GM18520 (cell line): ENCODE measurements at regions not wholly inside any gene's neighbourhood (a gene's known extent, or its start where the extent isn't known, plus 50 kb on each side); places are given as distances from the start of the nearest gene placed in this dataset.

Source experiments
- ATAC-seq: cut with Tn5 transposase; IDR thresholded peaks from one replicate; pipeline ENCODE4 v1.9.1; 2021; ENCODE audit not compliant: unreplicated experiment

DNA sequence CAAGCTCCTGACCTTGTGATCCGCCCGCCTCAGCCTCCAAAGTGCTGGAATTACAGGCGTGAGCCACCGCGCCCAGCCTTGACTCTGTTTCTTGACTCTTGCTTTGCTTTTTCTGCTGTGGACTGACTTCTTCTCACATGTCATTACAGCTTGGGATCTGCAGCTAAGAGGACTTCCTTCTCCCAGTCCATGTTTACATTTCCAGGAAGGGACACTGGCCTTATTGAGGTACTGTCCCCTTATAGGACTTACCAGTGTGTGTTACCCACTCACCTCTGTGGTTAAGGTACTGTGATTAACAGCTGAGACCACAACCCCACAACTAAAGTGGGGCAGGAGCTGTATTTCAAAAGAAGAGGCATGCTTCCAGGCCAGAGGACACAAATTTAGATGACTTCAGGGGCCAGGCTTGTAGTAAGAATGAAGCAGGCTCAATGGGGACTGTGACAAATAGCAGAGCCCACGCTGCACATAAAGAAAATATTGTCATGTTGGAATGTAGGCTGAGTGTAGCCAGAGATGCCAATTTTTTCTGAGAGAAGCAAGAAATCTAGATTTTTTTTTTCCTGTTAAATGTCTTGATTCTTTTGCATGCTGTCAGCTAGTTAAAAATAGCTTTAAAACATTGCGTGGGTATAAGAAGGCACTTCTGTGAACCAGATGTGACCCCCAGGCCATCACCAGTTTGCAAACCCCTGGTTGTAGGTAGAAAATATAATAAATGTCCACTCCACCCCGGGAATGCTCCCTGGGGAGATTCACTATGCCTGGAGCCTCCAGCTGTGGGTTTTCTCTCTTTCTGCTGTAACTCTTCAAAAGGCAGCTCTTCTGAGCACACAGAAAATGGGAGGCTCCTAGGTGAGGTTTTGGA, 75.0 kb downstream of the PTPDC1 start:
- no peak for ATAC-seq

DNA sequence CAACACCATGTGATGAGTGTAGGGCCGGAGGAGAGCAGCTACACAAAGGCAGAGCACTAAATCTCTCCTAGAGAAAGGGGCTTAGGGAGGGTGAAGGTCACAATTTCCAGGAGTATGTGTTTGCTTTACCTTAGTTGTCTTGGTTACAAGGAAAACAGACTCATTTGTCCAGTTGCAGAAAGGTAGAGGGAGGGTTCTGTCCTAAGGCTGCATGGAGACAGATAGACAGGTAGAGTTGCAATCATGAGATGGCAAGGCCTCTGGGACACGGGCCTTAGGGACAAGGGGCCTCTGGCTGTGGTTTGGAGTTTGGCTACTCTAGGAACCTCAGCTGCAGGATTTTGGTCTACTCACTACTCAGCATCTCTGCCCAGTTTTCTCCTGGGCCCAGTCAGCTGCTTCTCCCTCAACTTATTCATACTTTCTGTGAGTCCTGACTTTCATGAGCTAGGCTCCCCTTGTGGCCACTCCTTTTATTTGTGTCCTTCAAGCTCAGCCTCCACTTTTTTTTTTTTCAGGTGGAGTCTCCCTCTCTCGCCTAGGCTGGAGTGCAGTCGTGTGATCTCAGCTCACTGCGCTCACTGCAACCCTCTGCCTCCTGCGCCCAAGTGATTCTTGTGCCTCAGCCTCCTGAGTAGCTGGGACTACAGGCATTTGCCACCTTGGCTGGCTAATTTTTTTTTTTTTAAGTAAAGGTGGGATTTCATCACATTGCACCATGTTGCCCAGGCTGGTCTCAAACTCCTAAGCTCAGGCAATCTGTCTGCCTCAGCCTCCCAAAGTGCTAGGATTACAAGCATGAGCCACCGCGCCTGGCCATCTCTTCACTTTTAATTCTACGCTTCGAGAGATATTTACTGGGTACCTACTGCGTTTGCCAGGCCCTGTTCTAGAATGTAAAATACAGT, 76.6 kb downstream of the PTPDC1 start:
- ATAC-seq: no peak

DNA sequence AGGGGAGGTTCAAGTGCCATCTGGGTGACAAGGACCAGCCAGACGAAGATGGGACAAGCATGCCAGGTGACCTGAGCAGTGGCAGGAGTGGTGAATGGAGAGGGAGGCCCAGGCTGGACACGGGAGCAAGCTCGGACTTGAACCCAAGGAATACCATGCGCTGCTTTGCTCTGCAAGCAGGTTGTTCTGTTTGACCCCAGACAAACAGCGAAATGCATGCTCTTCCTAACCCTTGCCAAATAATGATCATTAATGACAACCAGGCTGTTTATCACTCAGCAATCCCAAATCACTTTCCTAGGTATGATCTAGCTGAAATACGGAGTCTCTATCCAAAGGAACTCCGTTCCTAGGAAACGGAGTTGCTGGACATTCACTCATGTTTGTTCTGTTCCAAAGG, 77.4 kb downstream of the PTPDC1 start:
- ATAC-seq: no peak

DNA sequence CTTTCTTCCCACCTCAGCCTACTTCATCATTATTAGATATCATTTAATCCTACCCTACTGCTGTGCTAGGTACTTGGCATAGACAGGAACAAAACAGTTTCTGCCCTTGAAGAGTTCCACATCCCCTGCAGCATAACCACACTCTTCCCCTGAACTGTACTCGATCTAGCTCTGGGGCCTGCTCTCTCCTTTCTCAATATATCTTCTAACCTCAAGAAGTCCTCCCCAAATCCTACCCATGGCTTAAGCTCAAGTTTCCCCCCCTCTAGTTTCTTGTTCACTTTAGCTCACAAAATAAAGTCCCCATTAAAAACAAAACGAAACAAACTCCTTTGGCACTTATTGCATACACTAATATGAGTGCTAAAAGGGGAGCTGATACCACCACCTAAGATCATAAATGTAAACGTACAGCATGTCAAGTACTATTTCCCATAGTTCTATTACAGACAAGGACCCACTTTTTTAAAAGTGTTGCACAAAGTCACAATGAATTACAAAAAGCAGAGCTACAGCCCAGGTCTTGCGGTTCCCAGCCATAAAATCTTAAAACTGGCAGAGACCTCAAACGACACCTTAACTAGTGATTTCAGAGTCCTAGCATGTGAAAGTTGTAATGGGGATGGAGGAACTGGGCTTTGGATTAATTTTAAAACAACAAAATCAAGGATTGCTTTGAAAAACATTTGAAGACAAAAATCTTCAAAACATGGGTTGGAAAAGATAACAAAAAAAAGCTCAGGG, 80.7 kb downstream of the PTPDC1 start:
- ATAC-seq: no peak

DNA sequence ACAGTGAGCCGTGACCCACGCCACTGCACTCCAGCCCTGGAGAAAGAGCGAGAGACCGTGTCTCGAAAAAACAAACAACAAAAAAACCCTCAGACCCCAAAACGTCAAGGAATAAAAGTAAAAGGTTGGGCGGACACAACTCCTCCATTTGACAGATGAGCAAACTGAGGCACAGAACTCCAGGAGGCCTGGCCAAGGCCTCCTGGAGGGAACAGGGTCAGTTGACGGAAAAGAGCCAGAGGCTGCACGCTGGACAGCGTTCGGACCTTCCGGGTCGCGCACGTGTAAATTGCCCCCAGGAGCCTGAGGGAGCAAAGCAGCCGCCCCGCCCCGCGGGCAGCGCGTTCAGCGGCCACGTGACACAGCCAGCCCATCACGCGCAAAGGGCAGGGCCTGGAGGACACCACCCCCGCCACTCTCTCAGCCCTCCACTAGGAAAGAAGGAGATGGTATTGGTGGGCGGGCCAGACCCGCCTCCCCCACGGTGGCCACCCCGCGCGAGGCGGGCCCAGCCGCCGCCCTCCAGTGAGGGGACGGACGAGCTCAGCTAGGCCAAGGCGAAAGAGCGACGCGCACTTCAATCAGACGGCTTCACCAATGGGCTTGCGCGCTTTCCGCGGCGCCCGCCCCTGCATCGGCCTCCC, 81.5 kb downstream of the PTPDC1 start:
- ATAC-seq: peak; percentile 88

DNA sequence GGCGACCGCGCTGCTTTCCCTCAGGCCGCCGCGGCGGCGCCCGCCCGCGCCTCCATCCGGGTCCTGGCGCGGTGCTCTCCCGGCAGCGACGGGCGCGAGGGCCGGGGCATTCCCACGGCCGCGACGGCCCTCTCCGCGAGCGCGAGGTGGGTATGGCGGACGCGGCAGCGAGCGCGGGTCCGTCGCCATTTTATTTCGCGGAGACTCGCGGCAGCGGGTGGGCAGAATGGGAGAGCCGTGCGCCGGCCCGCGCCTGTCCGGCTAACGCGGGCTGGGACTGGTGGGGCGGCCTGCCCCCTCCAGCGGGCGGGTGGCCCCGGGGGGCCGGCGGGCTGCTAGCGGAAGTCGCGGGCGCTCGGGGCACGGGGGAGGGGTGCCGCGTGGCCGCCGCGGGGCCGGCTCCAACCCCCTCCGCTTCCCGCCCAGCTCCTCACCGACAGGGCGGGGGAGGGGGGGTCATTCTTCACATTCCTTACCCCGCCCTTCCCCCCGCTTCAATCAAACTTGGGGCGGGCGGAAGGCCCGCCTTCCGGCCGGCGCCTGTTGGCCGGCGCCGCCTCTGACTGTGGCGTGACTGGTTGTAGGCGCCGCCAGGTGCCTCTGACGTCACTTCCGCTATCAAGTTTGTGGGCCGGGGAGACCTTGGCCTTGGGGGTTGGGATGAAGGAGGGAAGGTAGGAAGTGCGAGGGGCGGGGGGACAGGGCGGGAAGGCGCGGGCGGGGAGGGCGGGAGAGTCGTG, 82.1 kb downstream of the PTPDC1 start:
- ATAC-seq: peak; percentile 34

DNA sequence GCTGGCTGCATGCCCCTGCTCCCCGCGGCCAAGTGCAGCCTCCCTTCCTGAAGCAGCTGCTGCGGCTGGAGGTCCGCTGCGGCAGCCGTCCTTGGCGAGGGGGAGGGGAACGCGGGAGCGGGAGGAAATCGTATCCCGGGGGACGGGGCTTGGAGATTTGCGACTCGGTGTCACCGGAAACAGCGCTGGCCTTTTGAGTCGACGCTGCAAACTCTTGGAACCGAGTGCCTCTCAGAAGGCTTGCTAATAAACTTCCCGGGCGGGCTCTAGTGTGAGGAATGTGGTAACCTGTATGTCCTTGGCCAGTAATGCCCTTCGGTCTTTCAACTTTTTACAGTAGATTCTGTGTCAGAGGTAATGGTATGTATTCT, 82.7 kb downstream of the PTPDC1 start:
- ATAC-seq: no peak

DNA sequence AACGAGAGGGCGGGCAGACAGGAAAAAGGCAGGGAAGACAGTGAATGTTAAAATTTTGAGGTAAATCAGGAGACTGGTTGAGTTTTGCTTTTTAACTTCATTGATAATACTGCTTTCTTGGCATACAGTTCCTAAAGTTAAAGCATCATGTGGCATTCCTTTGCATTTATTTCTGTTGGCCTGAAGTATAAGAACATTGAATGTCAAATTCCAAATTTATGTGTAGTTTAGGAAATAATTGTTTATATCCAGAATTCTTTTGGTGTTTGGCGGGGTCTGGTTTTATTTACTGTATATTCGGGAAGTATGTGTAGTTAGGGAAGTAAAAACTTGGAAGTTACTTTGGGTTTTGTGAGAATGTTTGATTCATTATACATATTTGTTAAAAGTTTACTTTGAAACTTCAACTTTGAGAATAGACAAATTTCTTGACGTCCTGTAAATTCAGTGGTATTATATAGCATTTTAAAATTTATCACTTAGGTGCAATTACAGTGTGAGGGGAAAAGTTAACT, 83.2 kb downstream of the PTPDC1 start:
- no peak for ATAC-seq

DNA sequence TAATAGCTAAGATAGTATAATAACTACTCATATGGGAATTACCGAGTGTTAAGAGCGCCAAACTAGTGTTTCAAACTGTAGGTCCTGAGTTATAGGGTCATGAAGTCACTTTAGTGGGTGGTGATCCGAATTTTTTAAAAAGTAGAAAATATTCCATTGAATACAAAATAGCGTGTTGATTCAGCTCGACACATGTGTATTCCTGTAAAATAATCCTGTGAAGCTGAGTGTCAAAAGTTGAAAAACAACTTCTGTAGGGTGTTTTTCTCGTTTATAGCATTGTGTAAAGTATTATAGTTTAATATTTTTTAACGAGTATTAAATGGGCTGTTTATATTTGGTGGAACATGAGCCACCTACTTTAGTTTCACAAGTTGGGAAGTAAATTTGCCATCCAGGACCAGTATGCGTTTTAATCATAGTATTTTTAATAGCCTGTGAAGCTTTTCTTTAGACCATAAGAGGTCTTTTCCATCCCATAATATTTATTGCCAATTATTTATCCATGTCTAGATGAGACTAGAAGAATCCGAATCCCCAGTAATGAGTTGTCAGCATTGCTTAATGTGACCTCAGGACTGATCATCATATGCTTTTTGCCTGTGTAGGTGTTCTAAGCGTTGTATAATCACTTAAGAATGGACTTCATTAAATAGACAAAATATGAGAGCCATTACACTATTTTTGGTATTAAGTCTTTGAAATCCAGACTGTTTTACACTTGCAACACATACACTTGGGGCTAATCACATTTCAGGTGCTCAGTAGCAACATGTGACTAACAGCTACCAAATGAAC, 84.1 kb downstream of the PTPDC1 start:
- no peak for ATAC-seq

DNA sequence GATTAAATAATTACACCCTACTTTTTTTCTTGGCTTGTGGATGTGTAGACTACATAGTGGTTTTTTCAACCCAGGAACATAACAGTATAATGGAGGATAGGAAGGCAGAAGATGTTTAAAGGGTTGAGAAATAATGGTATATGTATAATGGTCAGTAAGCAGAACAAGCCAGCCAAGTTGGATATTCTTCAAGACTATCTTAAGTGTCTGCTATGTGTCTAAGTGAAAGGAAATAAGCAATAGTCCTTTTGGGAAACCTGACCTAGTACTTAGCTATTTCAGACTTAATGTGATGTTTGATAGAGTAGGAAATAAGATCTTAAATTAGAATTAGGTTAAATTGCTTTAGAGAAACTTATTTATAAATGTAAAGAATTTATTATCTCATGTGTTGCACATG, 85.7 kb downstream of the PTPDC1 start:
- no peak for ATAC-seq

DNA sequence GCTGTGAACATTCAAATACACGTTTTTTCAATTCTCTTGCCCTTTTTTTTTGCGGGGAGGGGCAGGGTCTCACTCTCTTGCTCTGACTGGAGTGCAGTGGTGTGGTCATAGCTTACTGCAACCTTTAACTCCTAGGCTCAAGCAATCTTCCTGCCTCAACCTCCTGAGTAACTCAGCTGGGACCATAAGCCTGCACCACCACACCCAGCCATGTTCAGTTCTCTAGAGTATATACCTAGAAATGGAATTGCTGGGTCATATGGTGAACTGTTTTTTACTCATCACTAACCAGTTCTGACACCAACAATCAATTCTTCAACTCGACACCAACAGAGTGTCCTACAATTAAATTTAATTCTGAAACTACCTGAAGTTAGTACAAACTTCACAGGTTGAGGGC, 85.5 kb upstream of the ZNF169 start:
- peak; percentile 38 for ATAC-seq

DNA sequence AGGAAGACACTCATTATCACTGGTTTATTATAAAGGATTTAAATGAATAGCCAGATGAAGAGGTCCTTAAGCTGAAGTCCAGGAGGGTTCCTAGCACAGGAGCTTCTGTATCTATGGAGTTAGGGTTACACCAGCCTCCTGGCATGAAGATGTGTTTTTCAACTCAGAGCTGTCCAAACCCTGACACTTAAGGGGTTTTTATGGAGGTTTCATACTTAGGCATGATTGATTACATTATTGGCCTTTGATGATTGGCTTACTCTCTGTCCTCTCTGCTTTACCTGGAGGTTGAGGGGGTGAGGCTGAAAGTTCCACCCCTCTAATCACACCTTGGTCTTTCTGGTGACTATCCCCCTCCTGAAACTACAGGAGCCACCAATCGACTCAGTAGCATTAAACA, 84.9 kb upstream of the ZNF169 start:
- no peak for ATAC-seq

DNA sequence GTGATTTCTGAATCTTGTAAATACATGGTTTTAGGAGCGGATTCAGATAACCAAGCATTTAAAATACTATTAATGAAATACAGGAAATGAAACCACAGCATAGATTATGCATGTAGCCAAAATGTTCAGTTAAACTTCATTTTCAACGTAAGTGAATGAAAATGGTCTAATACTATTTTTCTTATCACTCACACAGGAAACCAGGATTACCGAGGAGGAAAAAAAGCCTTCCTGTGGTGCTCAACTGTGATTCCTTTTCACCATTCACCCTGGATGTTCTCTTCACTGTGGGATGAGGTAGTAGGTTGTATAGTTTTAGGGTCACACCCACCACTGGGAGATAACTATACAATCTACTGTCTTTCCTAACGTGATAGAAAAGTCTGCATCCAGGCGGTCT, 83.4 kb upstream of the ZNF169 start:
- ATAC-seq: no peak

DNA sequence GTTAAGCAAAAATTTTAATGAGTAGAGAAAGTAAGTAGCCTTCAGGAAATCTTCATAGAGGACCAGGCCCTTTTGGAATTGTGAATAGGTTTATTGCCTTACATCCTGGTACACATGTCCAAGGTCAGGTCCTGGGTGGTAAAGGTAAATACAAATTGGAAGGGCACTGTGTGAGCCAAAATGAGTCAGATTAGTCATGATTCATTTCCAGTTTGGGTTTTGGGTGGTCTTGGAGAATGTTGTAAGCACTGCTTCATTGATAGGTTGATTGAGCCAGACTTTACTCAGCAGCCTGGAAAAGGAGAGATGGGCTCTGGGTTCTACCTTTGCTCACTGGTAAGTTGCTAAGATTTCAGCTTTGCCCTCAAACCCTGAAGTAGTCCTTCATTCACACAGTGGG, 82.5 kb upstream of the ZNF169 start:
- no peak for ATAC-seq

DNA sequence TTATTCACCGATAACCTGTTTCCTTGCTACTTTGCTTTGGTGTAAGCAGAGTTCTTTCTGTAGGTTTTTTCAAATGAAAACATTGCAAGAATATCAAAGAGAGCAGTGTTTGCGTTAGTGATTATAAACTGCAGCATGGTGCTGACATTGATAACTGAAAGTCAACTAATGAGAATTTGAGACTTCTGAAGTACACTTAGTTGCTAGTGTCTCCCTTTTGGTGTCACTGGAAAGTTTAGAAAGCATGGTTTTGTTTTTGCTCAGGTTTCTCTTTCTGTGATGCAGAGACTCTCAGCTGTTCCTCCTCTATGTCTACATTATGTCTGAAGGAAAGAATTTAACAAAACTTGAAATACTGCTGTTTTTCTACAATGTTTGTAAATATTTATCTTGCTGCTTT, 80.2 kb upstream of the ZNF169 start:
- ATAC-seq: peak; percentile 52

DNA sequence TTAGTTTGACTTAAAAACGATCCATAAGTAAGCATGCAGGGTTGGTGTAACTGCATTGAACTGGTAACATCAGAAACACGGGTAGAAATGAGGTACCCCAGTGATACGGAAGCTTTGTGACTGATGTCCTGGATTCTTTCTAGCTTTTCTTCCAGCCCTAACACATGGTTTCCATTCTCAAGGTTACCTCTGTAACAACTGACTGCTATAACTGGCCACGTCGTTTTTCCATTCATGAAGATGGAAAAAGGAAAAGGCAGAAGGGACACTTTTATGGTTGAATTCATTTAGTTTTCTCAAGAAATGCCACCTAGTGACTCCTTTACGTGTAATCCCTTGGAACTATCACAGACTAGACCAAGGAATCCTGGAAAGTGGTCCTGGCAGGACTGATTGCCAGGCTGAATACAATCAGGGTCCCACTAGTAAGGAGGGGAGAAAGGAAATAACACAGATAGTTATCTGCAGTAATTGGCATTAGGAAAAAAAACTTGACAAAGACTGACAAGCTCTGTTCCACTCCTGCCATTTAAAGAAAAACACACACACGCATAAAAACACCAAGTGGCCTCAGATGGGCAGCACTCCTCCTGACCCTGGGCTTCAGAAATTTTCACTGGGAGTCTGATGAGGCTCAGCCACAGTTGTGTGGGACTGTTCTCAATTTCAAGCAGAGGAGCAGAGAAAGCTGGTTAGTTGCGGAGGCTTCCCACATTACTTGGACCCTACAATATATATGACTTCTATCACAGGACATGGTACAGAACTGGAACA, 77.5 kb upstream of the ZNF169 start:
- no peak for ATAC-seq

DNA sequence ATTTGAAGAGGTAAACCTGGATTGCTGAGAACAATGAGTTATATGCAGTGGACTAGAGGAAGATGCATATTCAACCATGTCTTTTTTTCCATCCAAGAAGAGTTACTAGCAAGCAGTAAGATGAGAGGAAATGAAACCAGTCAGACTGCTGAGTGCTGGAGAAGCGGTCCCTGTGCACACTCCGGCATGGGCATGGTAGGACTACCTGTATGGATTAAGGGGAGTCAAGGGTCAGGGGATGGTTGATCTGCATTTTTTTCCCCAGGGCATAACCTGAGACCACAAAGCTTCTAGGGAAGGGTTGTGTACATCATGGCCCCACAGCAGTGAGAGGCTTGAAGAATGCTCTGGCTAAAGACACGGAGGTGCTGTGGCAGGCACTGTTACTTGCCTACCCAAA, 76.6 kb upstream of the ZNF169 start:
- ATAC-seq: no peak

DNA sequence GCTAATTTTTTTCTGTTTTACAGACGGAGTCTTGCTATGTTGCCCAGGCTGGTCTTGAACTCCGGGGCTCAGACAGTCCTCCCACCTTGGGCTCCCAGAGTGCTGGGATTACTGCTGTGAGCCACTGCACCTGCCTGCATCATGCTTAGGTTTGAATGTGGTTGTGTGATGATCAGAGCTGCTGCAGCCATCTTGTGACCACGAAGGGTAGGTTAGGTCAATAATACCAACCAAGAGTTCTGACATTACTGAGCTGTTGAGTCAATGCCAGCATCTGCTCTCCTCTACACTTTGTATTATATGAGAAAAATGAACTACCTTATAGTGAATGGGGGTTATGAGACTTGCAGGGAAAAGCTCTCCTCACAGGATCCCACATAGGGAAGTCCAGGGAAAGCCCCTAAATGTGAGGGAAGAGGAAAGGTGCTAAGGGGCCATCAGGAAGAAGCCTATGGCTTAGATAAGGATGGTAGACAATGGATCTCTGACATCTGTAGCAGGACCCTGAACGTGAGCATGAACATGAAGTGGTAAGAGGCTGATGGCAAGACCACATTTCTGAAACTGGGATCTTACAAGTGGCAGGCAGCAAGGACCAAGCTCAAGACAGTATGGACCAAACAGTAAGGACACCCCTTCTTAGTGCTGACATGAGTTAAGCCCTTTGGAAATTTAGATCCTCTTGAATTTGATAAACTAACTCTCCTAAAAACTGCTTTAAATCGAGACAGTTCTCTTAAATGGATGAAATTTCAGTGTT, 75.7 kb upstream of the ZNF169 start:
- no peak for ATAC-seq
